CD4-positive, alpha-beta T cell (primary cell): ENCODE measurements at regions not wholly inside any gene's neighbourhood (a gene's known extent, or its start where the extent isn't known, plus 50 kb on each side); places are given as distances from the start of the nearest gene placed in this dataset.

Source experiments
- ATAC-seq: fragments of 200-7000 bp; cut with Tn5 transposase; one replicate; pipeline ENCODE4 v1.10.0; 2022; ENCODE audit warnings: mild to moderate bottlenecking; ENCODE audit not compliant: poor library complexity
- CTCF ChIA-PET: fragments of 350-600 bp; sonication (Branson Sonifier 250); formaldehyde crosslinking; loops from one replicate; lab custom pipeline; 2021; ENCODE audit warnings: antibody characterized with exemption, inconsistent platforms; lab: Charles Lee
- POLR2A ChIA-PET: fragments of 350-600 bp; sonication (Branson Sonifier 250); formaldehyde crosslinking; loops from one replicate; lab custom pipeline; 2021; ENCODE audit warnings: antibody characterized with exemption, inconsistent platforms; lab: Charles Lee
- DNase-seq, 14 experiments: peaks; one replicate each; pipeline ENCODE4 v3.0.0-alpha.2; 2013 to 2020; ENCODE audit warnings: mixed read lengths in 2 of 14
- H3K27ac ChIP-seq, 2 donors: one replicate each; pipeline versions ENCODE4 v1.5.1 to v1.7.0; 2013; ENCODE audit warnings: low read length in 2 of 2, low read depth in 1 of 2, mild to moderate bottlenecking in 1 of 2
- H3K27me3 ChIP-seq, 2 experiments: 1 replicate in 1 of 2; 2 replicates in 1 of 2; pipeline versions ENCODE4 v1.6.1 to v1.7.0; 2013; ENCODE audit warnings: low read length in 2 of 2, control low read depth in 1 of 2, mild to moderate bottlenecking in 1 of 2, moderate library complexity in 1 of 2; ENCODE audit not compliant: insufficient read depth in 2 of 2, control insufficient read depth in 1 of 2
- H3K36me3 ChIP-seq: one replicate; pipeline ENCODE4 v1.6.1; 2013; ENCODE audit warnings: low read length, control low read depth; ENCODE audit not compliant: insufficient read depth
- H3K4me1 ChIP-seq: one replicate; pipeline ENCODE4 v1.6.1; 2013; ENCODE audit warnings: low read length, control low read depth; ENCODE audit not compliant: insufficient read depth
- H3K4me3 ChIP-seq: one replicate; pipeline ENCODE4 v1.5.1; 2013; ENCODE audit warnings: mild to moderate bottlenecking, low read length, moderate library complexity
- H3K9me3 ChIP-seq, 2 experiments: 1 replicate in 1 of 2; 2 replicates in 1 of 2; pipeline versions ENCODE4 v1.6.1 to v1.7.0; 2013; ENCODE audit warnings: low read length in 2 of 2, mild to moderate bottlenecking in 2 of 2, control low read depth in 1 of 2, moderate library complexity in 1 of 2; ENCODE audit not compliant: control insufficient read depth in 1 of 2, insufficient read depth in 1 of 2
- H3K27ac Mint-ChIP-seq: one replicate; pipeline ENCODE4 v1.8.0; 2020; ENCODE audit warnings: mixed read lengths
- H3K27me3 Mint-ChIP-seq: one replicate; pipeline ENCODE4 v1.8.0; 2021; ENCODE audit warnings: mixed read lengths
- H3K36me3 Mint-ChIP-seq: one replicate; pipeline ENCODE4 v1.8.0; 2021; ENCODE audit warnings: low read depth, mixed read lengths
- H3K4me1 Mint-ChIP-seq: one replicate; pipeline ENCODE4 v1.8.0; 2021; ENCODE audit warnings: low read depth, mixed read lengths
- H3K4me3 Mint-ChIP-seq: one replicate; pipeline ENCODE4 v1.8.0; 2020; ENCODE audit warnings: mild to moderate bottlenecking, mixed read lengths
- H3K9me3 Mint-ChIP-seq: one replicate; pipeline ENCODE4 v1.8.0; 2020; ENCODE audit warnings: mixed read lengths
- CTCF ChIP-seq: fragments of 200-600 bp; IDR thresholded peaks from one replicate; pipeline ENCODE4 v1.8.0; 2022; ENCODE audit warnings: antibody characterized with exemption, mild to moderate bottlenecking
- intact Hi-C, 2 experiments: fragments of 100-400 bp; cut with DNase I in 1 of 2; cut with micrococcal nuclease in 1 of 2; formaldehyde crosslinking; loops; one replicate each; pipeline versions ENCODE4 v1.15.1 to v1.9.0; 2023 to 2025; cut with DNase I, micrococcal nuclease

GRCh38 chr7:36021367-36021766 is 131.7 kb upstream of the EEPD1 start:
- Histone ChIP-seq H3K36me3 (no peaks in the 10 kb centered on the region), H3K27me3 (no peaks in the 10 kb centered on the region), H3K4me3 (no peak overlapping the region), H3K9me3 (no peaks in the 10 kb centered on the region), H3K4me1 (no peaks in the 10 kb centered on the region), H3K27ac (no peak overlapping the region)
- CTCF ChIA-PET = no interaction called here
- TF ChIP-seq CTCF = peak; percentile 31
- intact Hi-C loops = no loop called here
- Mint-ChIP-seq H3K4me3 (no peak overlapping the region), H3K27ac (no peak overlapping the region), H3K9me3 (no peaks in the 10 kb centered on the region), H3K4me1 (no peaks in the 10 kb centered on the region), H3K36me3 (no peaks in the 10 kb centered on the region), H3K27me3 (no peaks in the 10 kb centered on the region)
- POLR2A ChIA-PET = interaction anchor here (0.7 to 1.6 kb wide), 2 partner anchors 266 to 360 kb away, joined by 3 read pairs; no protein-coding TSS in a partner anchor
- peak in 4 of 14 experiments; percentile 9 to 37 (median 22) for DNase-seq
- no peak for ATAC-seq

GRCh38 chr7:36021917-36022550 is 131.0 kb upstream of the EEPD1 start:
- Mint-ChIP-seq H3K9me3 (no peaks in the 10 kb centered on the region), H3K27me3 (no peaks in the 10 kb centered on the region), H3K36me3 (no peaks in the 10 kb centered on the region), H3K27ac (no peak overlapping the region), H3K4me3 (no peak overlapping the region), H3K4me1 (no peaks in the 10 kb centered on the region)
- Histone ChIP-seq H3K4me1 (no peaks in the 10 kb centered on the region), H3K36me3 (no peaks in the 10 kb centered on the region), H3K27ac (no peak overlapping the region), H3K4me3 (no peak overlapping the region), H3K9me3 (no peaks in the 10 kb centered on the region), H3K27me3 (no peaks in the 10 kb centered on the region)
- ATAC-seq (no peak), DNase-seq (no peak)
- ChIA-PET POLR2A (interaction anchor here (1.6 kb wide), 1 partner anchor 265 kb away, joined by 3 read pairs; no protein-coding TSS in a partner anchor), CTCF (no interaction called here)
- intact Hi-C loops = no loop called here
- no peak for TF ChIP-seq CTCF

GRCh38 chr7:36023033-36023560 is 130.0 kb upstream of the EEPD1 start:
- no peaks in the 10 kb centered on the region for H3K9me3 Mint-ChIP-seq
- Histone ChIP-seq H3K36me3 (no peaks in the 10 kb centered on the region), H3K27me3 (peaks cover 0 to 7% of the 10 kb centered on the region in 2 experiments), H3K9me3 (no peaks in the 10 kb centered on the region), H3K4me3 (no peak overlapping the region), H3K4me1 (no peaks in the 10 kb centered on the region), H3K27ac (no peak overlapping the region)
- no peak for TF ChIP-seq CTCF
- H3K27me3 Mint-ChIP-seq = peaks cover 9% of the 10 kb centered on the region
- intact Hi-C loops = no loop called here
- ATAC-seq (no peak), DNase-seq (no peak)
- no peak overlapping the region for H3K27ac Mint-ChIP-seq
- ChIA-PET POLR2A (interaction anchor here (1.6 kb wide), 1 partner anchor 264 kb away, joined by 3 read pairs; no protein-coding TSS in a partner anchor), CTCF (no interaction called here)
- H3K36me3 Mint-ChIP-seq = no peaks in the 10 kb centered on the region
- H3K4me1 Mint-ChIP-seq = no peaks in the 10 kb centered on the region
- no peak overlapping the region for H3K4me3 Mint-ChIP-seq
